Raji (cell line): ENCODE measurements at regions not wholly inside any gene's neighbourhood (a gene's known extent, or its start where the extent isn't known, plus 50 kb on each side); places are given as distances from the start of the nearest gene placed in this dataset.

ENCODE experiments used
- POLR2A ChIP-seq: IDR thresholded peaks from 2 replicates; pipeline ENCODE4 v1.6.1; 2011; ENCODE audit warnings: low read depth, low read length, control low read depth; ENCODE audit not compliant: insufficient read depth

DNA sequence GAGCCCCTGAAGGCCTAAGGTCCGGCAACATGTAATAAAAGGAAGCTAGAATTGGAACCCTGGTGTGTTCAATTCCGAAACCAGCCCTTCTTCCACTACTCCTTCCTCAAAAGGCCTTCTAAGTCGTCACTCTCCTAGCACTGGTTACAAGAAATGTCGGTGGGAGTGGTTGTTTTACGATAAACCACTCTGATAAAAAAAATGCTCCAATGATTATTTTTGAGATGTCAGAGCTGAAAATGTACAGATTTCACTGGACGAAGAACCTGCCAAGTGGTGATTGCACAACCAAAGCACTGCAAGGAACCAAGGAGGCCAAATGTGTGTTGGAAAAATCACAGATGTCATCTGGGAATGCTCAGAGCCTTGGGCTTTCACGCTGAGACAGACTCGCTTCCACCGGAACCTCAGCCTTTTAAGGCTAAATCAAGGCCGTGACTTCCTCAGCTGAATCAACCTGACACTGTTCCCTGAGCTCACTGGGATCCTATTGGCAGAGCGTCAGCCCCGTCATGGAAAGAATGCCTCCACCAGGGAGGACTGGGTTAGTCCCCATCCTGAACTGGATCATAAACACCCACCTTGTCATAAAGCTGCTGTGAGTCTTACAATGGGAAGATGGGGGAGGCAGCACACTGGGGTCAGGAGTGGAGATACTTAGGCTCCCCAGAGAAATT lies 108.1 kb upstream of the THBS1 start:
- TF ChIP-seq POLR2A = no peak

DNA sequence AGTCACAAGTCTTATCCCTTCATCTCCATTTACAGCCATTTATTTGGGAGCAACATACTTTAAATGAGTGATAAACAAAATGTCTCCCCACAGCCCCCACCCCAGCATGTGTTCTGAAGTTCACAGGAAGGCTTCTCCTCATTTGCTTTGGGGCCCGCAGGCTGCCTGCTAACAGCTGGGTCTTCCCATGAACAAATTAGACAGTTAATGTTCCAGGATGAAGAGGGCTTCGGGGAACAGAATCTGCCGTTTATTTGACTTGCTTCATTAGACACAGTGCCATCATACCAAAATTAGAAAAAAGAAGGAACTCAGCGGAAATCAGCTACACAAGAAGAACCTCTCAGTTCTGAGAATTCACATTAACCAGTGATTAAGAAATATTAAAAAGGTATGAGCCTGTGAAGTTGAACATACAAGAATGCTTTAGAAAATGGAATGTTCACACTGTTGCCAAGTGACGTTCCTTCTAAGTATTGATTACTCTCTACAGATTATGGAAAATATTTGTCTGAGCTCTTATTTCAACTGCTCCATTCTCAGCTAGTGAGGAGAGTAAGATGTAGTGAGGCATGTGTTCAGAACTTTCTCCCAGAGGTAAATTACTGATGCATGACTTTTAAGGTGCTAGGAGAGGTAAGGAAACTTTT lies 107.5 kb upstream of the THBS1 start:
- TF ChIP-seq POLR2A = no peak

DNA sequence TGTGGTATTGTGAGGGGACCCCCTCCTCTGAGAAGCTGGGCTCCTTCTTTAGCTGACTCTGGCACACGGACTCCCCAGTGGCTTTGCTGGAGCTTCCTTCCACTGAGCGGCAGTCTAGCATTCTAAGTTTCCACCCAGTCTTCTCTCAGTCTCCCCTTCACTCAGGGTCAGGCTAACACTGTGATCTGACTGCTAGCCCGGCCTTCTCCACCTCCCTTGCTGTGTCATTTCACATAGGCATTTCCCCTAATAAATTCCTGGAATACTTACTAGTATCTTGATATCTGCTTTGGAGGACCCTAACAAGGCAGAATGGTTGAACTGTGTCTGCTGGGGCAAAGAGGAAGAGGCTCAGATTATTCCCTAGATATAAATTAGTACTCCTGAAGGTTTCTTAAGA lies 106.2 kb upstream of the THBS1 start:
- TF ChIP-seq POLR2A = no peak

DNA sequence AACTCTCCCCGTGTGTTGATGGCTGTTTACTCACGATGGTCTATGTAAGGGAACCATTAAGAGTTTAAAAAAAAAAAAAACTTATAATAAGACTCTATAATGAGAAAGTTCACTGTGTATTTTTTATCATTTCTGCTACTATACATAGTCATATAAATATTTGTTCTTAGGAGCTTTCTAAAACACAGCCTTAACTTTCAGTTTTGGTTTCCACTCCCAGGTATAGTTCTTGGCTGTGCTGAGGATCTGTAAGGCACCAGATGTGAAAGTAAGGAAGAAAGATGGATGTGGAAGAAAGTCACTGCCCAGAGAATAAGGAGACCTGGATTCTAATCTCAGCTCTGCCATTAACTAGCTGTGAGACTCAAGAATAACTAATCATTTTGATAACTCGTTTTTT lies 101.9 kb upstream of the THBS1 start:
- TF ChIP-seq POLR2A = no peak

DNA sequence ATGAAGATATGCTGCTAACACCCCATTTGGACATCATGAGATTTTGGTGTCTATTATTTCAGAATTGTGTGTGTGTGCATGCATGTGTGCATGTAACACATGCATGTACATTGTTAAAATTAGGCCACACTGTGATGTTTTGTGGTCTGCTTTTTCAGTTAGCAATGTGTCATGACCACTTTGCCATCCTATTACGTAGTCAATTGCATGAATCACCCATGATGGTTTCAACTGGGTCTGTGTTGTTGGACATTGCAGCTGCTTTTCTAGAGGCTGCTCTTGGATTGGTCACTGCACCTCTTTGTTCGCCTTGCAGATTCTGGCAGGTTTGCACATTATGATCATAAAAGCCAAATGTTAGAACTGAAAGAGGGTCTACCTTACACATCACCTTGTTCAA lies 101.0 kb upstream of the THBS1 start:
- TF ChIP-seq POLR2A = no peak

DNA sequence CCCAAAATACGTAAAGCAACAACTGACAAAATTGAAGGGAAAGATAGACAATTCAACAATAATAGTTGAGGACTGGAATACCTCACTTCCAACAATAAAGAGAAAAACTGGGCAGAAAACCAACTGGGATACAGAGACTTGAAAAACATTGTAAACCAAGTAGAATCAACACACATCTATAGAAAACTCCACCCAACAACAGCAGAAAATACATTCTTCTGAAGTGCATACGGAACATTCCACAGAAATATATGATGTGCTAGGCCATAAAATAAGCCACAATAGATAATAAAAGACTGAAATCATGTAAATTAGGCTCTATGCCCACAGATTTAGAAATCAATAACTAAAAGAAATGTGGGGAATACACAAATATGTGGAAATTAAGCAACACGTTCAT lies 98.4 kb upstream of the THBS1 start:
- TF ChIP-seq POLR2A = no peak

DNA sequence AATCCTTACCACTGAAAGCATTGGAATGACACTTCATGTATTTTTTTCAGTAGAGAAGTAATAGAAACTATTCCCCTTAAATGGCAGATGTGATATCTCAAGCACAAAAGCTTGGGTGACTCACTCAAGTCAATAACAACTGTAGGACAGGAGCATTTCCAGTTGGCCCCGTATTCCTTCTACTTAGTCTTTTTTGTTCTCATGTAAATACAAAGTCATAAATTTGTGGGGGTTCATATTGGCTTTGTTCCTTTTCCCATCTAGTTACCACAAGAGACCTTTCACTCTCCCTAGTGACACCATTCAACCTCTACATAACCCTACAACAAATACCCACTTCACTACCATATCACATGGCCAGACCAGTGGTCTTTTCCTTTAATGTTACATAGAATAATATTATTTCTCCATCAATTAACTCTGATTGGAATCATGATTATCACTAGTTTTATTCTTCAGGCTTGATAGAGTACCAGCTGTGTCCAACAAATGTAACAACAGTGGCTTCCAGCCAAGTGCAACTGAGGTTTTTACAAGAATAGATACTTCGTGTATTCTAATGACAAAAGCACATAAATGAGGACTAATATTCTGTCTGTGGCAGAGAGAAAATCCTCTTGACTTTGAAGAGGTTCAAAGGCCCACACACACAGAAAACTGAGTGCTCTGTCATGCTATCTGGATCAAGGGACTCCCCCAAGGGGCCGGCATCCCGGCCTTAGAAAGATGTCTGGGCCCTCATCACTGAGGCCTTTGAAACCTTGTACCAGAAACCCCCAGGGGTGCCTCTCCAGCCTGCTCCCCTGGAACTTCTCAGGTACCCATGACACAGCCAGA lies 94.0 kb upstream of the THBS1 start:
- no peak for TF ChIP-seq POLR2A

DNA sequence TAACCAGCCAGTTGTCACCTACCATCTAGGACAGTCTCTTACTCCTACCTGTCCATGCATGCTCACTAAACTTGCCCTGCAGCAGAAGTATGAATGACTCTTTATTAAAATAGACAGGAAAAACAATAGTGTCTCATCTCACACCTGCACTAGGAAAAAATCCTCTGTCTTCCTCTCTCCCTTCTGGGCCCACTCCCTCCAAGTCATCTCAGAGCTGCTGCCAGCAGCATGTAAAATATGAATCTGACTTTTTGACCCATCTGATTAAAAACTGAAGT lies 93.5 kb upstream of the THBS1 start:
- no peak for TF ChIP-seq POLR2A

DNA sequence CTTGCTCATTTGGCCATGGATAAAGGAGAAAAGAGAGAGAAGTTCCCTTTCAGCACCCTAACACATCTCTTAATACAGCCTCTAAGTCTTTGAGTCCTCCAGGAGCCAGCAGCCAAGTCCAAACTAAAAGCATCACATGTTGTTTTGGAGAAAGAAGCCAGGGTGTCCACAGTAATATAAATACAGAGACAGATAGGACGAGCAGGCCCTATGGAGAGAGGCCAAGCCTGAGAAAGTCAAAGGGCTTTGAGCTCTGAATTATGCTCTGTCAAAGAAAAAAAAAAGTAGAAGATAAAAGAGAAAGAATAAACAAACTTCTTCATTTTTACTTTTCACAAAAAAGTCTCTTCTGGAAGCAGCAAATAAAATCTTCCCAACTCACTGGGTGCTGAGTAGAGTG lies 92.4 kb upstream of the THBS1 start:
- no peak for TF ChIP-seq POLR2A

DNA sequence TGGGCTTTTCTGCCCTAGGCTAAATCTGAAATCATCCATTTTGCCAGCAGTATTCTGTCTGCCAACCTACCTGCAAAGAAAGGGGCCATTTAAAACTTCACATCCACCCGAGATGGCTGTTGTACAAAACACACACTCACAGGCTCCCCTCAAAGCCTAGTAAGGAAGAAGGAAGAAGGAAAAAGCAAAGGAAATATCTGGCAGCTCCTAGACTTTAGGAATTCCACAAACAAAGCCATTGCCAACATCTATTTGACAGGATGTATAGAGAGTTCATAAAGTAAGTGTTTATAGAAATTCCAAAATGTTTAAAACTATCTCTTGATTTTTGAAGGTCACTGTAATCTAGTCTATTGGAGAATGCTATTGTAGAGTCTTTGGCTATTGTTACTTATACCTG lies 91.9 kb upstream of the THBS1 start:
- TF ChIP-seq POLR2A = no peak

DNA sequence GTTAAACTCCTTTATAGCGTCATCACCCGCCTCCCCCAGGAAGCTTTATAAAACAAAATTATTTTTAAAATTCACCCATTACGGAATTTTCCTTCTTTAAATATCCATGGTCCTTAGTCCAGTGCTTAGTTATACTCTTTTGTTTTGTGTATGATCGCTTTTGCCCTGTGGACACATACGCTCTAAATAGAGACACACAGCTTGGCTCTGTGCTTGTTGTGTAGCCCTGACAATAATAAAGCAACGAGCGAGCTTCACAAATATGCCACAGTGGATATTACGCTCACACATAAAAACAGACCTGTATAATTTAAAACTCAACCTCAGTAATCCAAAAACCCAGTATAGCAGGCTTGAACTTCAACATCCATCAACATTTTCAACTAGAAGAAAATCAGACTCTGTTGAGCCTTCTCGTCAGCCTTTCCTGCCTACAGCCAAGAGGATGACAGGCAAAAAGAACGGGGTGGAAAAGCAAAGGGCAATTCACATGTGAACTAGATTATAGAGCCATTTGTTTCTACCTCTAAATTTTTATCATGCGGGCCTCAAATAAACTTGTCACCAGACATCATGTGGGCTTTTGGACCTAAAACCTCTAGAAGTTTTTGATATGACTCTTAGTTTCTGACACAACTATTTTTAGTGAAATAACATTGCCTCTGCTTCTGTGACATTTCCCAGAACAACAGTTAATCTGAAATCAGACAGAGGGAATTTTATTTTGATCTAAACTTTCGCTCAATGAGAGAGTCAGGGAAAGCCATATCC lies 89.6 kb upstream of the THBS1 start:
- no peak for TF ChIP-seq POLR2A

DNA sequence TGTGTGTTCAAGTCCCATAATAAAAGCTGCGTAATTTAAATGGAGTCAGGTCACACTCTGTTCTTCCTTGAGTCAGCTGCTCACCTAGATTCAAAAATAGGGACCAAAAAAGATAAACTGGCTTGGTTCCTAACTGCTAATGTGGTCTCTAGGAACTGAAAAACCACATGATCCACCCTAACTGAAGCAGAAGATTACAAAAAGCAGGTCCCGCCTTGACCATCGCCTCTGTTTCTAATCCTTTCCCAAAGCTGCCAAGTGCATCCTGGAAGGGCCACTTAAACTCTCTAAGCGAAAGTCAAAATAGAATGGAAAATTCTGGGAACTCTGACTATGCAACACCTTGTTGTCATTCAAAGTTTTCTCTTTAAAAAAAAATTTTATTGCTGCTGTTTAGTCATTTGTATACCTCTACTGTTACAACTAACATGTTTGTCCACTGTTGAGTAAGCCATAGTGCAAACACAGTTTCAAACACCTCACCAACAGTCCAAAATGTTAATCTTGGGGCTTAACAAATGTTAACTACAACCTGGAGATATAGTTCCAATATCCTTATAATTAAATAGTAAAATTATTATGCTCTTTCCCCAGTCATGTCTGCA lies 88.9 kb upstream of the THBS1 start:
- TF ChIP-seq POLR2A = no peak

DNA sequence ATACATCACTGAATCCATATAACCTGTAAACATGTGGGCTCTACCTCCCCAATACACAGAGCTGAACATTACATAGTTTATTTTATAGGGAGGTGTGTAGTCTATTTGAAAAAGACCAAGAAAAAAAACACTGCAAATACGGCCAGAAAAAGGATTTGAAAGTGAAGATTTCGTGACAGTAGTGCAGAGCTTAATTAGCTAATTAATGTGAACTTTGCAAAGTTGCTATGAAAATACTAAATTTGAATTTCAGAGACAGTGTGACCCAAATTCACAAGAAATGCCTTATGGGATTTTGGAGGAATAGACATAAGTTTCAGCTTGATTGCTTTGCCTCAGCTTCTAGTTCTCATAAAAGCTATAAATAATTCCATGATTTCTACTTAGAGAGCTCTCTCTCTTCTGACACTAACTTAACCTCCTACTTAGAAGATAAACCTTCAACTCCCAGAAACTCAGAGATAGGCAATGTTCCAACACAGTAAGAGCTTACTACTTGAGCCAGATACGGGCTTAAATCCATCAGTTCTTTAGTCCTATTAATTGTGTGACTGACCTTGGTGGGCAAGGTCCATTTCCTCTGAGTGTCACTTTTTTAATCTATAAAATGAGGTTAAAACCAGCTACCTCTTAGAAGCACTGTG lies 87.3 kb upstream of the THBS1 start:
- TF ChIP-seq POLR2A = no peak

DNA sequence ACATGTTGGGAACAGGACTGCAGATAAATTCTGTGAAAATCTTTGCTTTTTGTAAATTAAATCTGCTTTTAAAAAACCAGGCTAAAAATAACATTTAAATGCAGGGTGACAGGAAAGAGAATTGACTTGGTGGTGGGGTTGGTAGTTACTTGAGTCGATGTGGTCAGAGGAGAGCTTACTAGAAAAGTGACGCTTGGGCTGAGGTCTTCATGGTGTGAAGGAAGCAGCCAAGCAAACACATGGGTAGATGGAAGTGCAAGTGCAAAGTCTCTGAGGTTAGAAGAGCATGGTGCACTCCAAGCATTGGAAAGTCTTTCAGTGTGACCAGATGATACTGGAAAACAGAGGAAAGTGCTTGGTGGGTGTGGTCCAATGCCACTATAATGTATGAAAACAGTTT lies 86.4 kb upstream of the THBS1 start:
- no peak for TF ChIP-seq POLR2A
